Choroid plexus epithelial cell (primary cell): ENCODE measurements at regions not wholly inside any gene's neighbourhood (a gene's known extent, or its start where the extent isn't known, plus 50 kb on each side); places are given as distances from the start of the nearest gene placed in this dataset.

Experiments
- DNase-seq: peaks from one replicate; pipeline ENCODE4 v3.0.0-alpha.2; 2010; ENCODE audit warnings: low read depth
- H3K4me3 ChIP-seq: 2 replicates; pipeline ENCODE4 v1.5.1; 2011; ENCODE audit warnings: low read depth, mild to moderate bottlenecking, control low read depth, low read length, moderate library complexity
- TF ChIP-seq, protein P1 (sequence below): conservative IDR thresholded peaks from 2 replicates; pipeline ENCODE4 v1.5.1; 2011; ENCODE audit warnings: low read depth, mild to moderate bottlenecking, control low read depth, inconsistent platforms, low read length, moderate library complexity

GRCh38 chr2:182638667-182639066, 77.4 kb upstream of the DNAJC10 start:
- TF ChIP-seq, protein P1, sequence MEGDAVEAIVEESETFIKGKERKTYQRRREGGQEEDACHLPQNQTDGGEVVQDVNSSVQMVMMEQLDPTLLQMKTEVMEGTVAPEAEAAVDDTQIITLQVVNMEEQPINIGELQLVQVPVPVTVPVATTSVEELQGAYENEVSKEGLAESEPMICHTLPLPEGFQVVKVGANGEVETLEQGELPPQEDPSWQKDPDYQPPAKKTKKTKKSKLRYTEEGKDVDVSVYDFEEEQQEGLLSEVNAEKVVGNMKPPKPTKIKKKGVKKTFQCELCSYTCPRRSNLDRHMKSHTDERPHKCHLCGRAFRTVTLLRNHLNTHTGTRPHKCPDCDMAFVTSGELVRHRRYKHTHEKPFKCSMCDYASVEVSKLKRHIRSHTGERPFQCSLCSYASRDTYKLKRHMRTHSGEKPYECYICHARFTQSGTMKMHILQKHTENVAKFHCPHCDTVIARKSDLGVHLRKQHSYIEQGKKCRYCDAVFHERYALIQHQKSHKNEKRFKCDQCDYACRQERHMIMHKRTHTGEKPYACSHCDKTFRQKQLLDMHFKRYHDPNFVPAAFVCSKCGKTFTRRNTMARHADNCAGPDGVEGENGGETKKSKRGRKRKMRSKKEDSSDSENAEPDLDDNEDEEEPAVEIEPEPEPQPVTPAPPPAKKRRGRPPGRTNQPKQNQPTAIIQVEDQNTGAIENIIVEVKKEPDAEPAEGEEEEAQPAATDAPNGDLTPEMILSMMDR = no peak
- no peak overlapping the region for H3K4me3 ChIP-seq
- no peak for DNase-seq

- no peak for DNase-seq
- H3K4me3 ChIP-seq = no peak overlapping the region
- TF ChIP-seq, protein P1 = no peak
Observed at GRCh38 chr2:182639971-182640370, 76.1 kb upstream of the DNAJC10 start.

DNA sequence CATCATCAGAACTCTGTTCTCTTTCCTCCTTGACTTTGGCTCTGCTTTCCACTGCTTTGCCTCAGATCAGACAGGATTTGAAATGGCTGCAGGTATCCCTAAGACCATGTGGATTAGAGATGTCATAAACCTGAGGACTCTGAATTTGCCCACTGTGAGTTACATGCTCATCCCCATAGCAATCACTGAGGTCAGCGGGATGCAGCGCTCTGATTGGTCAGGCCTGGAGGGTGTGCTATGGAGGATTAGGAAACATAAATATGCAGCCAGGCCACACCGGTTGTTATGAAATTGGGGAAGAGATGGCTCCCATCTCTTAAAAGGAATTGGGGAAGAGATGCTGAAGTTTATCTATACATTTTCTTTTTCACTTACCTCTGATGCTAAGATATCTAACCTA, 73.7 kb upstream of the DNAJC10 start:
- TF ChIP-seq, protein P1 = no peak
- peak; percentile 88 for DNase-seq
- H3K4me3 ChIP-seq = no peak overlapping the region

DNA sequence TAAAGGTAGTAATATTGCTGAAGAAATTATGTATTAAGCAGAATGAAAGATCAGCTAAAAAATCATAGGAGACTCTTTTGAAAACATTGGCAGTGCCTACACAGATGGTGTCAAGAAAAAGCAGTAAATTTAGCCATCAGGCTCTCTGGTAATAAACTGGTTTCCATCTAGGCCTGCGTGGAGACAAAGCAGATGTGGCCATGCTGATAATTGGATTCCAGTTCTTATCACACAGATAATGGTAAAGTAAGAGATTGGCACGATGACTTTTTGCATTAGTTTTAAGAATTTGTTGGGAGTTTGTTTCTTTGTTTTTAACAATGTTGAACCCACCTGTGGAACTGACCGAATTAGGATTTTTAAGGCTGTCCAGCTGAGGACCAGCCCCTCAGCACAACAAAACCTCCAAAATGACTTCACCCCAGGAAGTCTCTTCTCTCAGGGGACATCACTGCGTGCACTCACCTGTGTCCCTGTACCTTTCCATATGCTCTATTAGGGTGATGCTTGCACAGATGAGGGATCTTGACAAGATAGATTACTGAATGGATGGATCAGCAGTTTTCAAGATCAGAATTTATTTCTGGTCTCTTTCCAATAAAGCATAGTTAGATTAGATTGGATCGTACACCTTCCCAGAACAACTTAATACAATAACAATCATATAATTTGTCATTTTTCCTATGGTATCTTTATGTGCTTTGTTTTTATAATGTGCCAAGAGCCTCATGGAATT, 69.1 kb upstream of the DNAJC10 start:
- no peak overlapping the region for H3K4me3 ChIP-seq
- no peak for DNase-seq
- TF ChIP-seq, protein P1 = no peak

DNA sequence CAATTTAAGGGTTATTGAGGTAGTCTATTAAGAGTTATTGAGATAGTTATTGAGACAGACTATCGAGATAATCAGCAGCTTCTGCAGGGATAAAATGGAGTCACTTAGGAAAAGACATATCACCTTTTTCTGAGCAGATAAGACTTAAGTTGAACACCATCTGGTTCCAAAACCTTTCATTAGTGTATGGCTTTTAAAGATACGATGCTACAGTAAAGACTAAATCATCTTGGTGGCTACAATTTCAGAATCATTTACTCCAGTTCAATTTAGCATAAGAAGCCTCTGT, 68.6 kb upstream of the DNAJC10 start:
- DNase-seq = no peak
- H3K4me3 ChIP-seq = no peak overlapping the region
- TF ChIP-seq, protein P1 = no peak

DNA sequence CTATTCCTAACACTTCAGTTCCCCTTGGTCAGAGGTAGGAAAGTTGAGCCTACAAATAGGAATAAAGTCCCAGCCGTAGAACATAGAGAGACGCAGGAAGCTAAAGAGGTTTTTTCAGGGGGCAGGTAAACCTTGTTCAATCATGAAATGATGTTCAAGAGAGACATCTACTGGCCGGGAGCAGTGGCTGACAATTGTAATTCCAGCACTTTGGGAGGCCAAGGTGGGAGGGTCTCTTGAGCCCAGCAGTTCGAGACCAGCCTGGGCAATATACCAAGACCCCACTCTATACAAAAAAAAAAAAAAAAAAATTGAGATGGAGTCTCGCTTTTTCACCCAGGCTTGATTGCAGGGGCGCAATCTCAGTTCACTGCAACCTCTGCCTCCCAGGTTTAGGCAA, 66.7 kb upstream of the DNAJC10 start:
- DNase-seq = peak; percentile 71
- TF ChIP-seq, protein P1 = peak; percentile 78

DNA sequence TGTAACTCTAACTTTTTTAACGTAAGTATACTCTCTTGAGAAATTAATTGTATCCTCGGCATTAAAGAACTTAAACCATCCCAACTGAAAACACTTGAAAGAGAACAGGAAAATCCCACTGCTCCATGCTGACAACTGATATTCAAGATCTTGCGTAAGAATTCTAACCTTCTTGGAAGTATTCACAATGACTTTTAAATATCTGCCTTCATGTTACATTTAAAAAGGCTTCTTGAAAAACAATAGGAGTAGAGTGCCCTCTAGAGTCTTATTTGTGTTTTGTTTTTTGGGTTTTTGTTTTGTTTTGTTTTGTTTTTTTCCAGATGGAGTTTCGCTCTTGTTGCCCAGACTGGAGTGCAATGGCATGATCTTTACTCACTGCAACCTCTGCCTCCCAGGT, 65.4 kb upstream of the DNAJC10 start:
- peak; percentile 75 for DNase-seq
- H3K4me3 ChIP-seq = no peak overlapping the region
- TF ChIP-seq, protein P1 = peak; percentile 42

More for the DNA sequence above, 66.7 kb upstream of the DNAJC10 start:
- H3K4me3 ChIP-seq = no peak overlapping the region
